GM21423 (cell line): ENCODE measurements at regions not wholly inside any gene's neighbourhood (a gene's known extent, or its start where the extent isn't known, plus 50 kb on each side); places are given as distances from the start of the nearest gene placed in this dataset.
"Not testable (repeated sequence)": the region's sequence is repeated elsewhere in the genome, so short reads cannot be mapped to it uniquely, and the experiment has no call there.

ENCODE experiments used
- ATAC-seq: cut with Tn5 transposase; IDR thresholded peaks from one replicate; pipeline ENCODE4 v1.9.1; 2021; ENCODE audit warnings: mild to moderate bottlenecking, moderate library complexity; ENCODE audit not compliant: unreplicated experiment

- ATAC-seq: no peak
Measured at GRCh38 chr2:66185497-66186054, 249.3 kb upstream of the MEIS1 start.

DNA sequence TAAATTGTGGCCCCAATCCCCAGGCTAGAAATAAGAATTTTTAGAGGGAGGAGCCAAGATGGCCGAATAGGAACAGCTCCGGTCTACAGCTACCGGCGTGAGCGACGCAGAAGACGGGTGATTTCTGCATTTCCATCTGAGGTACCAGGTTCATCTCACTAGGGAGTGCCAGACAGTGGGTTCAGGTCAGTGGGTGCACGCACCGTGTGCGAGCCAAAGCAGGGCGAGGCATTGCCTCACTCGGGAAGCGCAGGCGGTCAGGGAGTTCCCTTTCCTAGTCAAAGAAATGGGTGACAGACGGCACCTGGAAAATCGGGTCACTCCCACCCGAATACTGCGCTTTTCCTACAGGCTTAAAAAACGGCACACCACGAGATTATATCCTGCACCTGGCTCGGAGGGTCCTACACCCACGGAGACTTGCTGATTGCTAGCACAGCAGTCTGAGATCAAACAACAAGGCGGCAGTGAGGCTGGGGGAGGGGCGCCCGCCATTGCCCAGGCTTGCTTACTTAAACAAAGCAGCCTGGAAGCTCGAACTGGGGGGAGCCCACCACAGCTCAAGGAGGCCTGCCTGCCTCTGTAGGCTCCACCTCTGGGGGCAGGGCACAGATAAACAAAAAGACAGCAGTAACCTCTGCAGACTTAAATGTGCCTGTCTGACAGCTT is 257.7 kb upstream of the MEIS1 start:
- ATAC-seq: not testable (repeated sequence)

- ATAC-seq: no peak
Measured at GRCh38 chr2:66174491-66174890, 260.4 kb upstream of the MEIS1 start.

GRCh38 chr2:66173645-66174044 is 261.3 kb upstream of the MEIS1 start:
- ATAC-seq: no peak

- no peak for ATAC-seq
Measured at GRCh38 chr2:66171530-66171929, 263.4 kb upstream of the MEIS1 start.

DNA sequence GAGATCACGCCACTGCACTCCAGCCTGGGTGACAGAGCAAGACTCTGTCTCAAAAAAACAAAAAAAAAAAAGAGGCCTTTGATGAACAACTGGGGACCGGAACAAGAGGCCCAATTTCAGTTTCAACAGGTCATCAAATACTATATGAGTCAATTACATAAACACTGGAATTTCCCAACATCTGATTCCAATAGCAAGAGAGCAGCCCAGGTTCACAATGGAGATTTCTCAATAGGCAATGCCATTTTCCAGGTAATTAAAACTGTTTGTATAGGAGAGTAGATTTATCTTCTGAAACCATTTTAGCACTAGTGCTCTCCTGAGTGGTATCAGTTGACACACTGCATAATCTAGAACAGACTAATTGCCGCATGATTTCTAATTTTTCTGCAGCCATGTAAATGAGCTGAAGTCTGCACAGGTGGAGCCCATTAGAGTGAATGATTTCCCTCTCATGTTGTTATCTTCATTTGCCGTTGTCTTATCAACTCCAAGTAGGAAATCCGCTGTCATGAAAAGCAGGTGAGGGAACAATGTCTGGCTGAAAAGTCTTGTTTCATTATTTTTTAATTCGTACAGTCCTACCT is 264.1 kb upstream of the MEIS1 start:
- ATAC-seq: no peak

- ATAC-seq: no peak
Measured at GRCh38 chr2:66169076-66169475, 265.8 kb upstream of the MEIS1 start.

DNA sequence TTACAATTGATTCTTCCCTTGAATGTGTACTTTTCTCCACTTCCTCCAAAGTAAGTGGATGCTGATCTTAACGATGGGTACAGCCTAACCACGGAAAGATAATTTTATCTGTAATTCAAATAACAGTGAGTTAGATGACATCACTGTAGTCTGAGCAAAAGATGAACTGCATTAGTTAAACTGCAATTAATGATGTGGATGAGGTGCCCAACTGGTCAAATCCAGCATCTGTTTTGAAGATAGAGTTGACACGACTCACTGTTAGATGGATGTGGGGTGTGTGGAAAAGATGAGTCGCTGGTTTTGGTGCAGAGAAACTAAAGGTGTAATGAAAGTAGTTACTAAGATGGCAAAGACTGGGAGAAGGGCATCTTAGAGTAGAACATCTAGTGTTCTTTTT is 270.5 kb upstream of the MEIS1 start:
- ATAC-seq: no peak

- no peak for ATAC-seq
Measured at GRCh38 chr2:66156171-66156570, 278.8 kb upstream of the MEIS1 start.

GRCh38 chr2:66153941-66154340 is 281.0 kb upstream of the MEIS1 start:
- no peak for ATAC-seq

DNA sequence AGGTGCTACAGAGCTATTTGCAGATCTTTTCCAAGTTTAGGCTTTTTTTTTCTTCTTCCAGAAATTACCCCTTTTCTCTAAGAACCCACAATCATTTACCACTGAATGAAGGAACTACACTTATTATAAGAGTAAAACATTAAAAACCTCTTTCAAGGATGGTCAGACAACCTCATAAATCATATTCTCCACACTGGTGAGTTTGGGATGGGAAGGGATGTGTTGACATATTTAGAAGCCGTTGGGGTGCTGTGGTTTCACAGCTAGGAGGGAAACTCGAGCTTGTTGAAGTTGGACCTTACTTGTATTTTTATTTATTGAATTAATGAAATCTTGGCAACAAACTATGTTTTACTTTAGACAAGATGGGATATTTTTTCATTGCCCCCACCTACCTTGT is 289.4 kb upstream of the MEIS1 start:
- ATAC-seq: no peak

GRCh38 chr2:66144324-66144723 is 290.6 kb upstream of the MEIS1 start:
- ATAC-seq: not testable (repeated sequence)

DNA sequence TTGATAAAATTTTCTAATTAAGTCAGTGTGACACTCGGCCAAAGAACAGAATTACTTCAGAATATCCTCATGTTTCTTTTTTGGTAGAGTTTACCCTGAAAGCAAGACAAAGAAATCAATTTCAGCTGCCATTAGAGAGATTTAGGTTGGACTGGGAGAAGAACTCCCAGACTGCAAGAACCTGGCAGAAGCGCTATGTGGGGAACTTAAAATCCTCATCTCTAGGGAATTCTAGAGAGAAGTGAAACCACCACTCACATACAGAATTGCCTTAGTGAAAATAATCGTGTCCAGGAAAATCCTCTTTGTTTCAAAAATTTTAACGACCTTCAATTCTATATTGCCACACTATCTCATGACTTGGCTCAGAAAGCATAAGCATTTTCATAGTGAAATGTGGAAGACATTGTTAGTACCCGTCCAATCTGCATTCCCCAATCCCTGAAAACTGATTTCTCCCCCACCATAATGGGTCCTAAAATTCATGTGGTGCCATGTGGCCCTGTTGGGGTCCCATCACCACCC is 297.3 kb upstream of the MEIS1 start:
- ATAC-seq: no peak

DNA sequence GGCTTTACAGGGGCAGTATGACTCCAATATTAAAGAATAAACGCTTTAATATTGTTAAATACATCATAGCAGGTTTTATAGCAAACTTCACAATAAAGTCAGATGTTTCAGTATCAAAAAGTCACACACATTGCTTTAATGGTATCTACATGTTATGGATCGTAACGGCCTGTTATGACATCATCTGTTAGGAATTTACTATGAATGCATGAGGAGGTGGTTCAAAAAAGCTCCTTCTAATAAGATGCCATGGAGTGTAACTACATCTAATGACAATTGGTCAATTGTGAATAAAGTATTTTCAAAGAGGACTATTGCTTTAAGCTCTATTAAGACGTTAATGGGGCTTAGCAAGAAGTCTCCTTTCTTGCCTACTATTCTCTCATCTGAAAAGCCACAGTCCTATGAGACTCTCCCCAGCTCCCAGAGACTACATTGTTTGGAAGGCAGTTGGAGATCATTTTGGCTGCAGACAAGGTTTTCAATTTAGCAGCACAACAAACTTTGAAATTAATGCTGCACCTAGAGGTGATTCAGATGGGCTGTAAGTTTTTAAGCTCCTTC is 300.7 kb upstream of the MEIS1 start:
- no peak for ATAC-seq

DNA sequence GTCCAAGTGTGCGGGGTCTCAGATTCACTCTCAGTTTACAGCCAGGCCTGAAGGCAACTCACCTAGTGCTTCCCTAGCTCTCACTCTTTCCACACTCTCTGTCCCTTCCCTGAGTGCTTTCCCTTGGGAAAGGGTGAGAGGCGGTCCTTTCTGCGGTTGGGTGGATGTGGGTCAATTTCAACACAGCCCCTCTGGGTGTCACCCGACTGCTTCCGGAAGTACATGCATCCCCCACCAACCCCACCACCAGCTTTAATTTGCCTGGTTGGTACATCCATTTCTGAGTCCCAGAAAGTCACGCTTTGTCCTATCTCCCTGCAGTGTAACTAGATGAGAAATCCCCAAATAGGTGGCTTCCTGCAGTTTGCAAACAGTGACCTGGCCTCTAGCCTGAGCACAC is 307.3 kb upstream of the MEIS1 start:
- no peak for ATAC-seq

DNA sequence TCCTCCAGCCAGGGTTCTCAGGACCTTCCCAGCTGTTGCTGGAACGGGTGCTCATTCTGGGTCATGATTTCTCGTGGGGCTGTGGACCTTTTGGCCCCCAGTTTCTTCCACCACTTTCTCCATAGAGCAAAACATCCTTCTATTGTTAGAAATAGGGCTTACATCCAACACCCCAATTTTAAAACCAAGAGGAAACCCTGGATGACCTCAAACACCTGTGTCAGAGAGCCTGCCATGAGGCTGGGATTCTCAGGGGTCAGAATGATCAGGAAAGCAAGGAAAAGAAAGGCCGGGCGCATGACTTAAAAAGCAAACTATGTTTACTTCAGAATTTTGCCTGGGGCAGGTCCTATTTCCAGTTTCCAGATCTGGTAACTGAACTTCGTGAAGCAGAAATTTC is 307.9 kb upstream of the MEIS1 start:
- no peak for ATAC-seq

DNA sequence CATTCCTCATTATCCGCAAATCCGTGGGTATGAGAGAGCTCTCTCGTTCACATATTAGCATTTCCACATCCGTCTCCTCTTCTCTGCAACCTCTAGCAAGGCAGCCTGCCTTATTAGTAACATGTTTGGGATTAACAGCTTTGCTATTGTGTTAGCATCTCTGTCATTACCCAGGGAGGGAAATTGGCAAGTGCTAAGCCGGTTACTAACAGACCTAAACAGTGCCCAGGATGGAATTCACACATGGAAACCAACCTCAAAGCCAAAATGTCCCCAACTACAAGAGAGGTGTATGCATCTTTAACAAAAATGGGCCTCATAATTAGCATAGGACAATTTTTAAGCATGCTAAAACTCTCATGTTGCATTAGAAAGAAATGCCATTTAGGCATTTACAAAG is 309.0 kb upstream of the MEIS1 start:
- ATAC-seq: no peak

GRCh38 chr2:66122516-66122915 is 312.4 kb upstream of the MEIS1 start:
- no peak for ATAC-seq

DNA sequence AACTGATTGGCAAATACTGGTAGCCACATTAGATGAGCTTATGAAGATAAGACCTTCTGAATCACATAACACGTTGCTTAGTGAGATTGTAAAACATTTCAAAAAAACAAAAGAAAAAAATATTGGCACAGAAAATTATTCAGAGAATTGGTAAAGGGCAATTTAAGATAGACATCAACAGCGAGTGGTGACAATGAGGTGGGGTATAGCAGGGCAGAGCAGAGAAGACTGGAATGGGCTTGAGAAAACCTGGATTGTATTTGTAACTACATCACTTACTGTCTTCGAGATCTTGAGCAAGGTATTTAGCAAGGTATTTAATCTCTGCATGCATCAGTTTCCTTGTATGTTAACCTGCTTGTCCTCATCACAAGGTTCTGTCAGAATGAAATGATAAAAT is 313.0 kb upstream of the MEIS1 start:
- no peak for ATAC-seq

- ATAC-seq: no peak
Measured at GRCh38 chr2:66113988-66114625, 320.8 kb upstream of the MEIS1 start.

DNA sequence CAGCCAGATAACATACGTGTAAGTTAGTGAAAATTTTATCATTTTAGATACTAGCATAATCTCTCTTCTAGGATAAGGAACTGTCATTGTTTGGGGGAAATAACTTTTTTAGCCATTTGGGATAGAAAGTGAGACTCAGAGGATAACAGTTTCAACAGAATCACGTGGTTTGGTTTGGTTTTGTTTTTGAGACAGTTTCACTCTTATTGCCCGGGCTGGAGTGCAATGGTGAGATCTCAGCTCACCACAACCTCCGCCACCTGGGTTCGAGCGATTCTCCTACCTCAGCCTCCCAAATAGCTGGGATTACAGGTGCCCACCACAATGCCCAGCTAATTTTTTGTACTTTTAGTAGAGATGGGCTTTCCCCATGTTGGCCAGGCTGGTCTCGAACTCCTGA is 323.2 kb upstream of the MEIS1 start:
- no peak for ATAC-seq

DNA sequence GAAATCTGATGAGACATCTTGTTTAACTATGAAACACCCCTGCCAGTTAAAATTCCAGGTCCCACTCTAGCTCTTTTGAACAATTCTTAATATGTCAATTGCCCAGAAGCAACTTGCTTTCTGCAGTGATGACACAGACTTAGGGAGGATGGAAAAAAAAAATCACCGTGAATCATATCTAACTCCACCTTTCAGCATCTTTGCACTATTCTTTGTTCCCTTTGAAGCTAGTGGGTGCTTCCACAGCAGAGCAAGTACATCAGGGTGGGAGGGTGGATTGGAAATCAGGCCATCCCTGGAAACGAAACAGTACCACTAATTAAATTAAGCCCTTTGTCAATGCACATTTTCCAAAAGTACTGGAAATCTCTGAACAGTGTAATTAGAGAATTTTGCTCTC is 324.3 kb upstream of the MEIS1 start:
- ATAC-seq: no peak
